ENCODE measurements at regions not wholly inside any gene's neighbourhood (a gene's known extent, or its start where the extent isn't known, plus 50 kb on each side); places are given as distances from the start of the nearest gene placed in this dataset.
"Not testable (repeated sequence)": the region's sequence is repeated elsewhere in the genome, so short reads cannot be mapped to it uniquely, and the experiment has no call there.

- not testable (repeated sequence) for TF ChIP-seq POLR2A, CTCF (IDR thresholded peaks at IDR 0.05)
Observed at GRCh38 chr13:19074106-19074505, 107.5 kb downstream of the TUBA3C start.

Measured in tibial nerve (tissue), 3 donors.